H9 (cell line): ENCODE measurements at regions not wholly inside any gene's neighbourhood (a gene's known extent, or its start where the extent isn't known, plus 50 kb on each side); places are given as distances from the start of the nearest gene placed in this dataset.

Experiments used
- DNase-seq: peaks from one replicate; pipeline ENCODE4 v3.0.0-alpha.2; 2017
- H2AFZ ChIP-seq: one replicate; pipeline ENCODE4 v1.6.1; 2013; ENCODE audit warnings: mild to moderate bottlenecking, low read length, control low read depth, moderate library complexity
- H2AK5ac ChIP-seq: 2 replicates; pipeline ENCODE4 v1.6.1; 2013; ENCODE audit warnings: low read length, control low read depth, mixed read lengths; ENCODE audit not compliant: insufficient read length
- H2BK120ac ChIP-seq: one replicate; pipeline ENCODE4 v1.6.1; 2013; ENCODE audit warnings: low read depth, mild to moderate bottlenecking, low read length, control low read depth, inconsistent platforms; ENCODE audit not compliant: poor library complexity, severe bottlenecking
- H2BK12ac ChIP-seq: 2 replicates; pipeline ENCODE4 v1.6.1; 2013; ENCODE audit warnings: low read length, control low read depth, mixed read lengths, low read depth; ENCODE audit not compliant: insufficient read length
- H2BK15ac ChIP-seq: 2 replicates; pipeline ENCODE4 v1.6.1; 2013; ENCODE audit warnings: low read depth, low read length, control low read depth
- H2BK20ac ChIP-seq: one replicate; pipeline ENCODE4 v1.6.1; 2013; ENCODE audit warnings: low read depth, mild to moderate bottlenecking, low read length, control low read depth, inconsistent platforms; ENCODE audit not compliant: poor library complexity, severe bottlenecking
- H2BK5ac ChIP-seq: 2 replicates; pipeline ENCODE4 v1.6.1; 2013; ENCODE audit warnings: low read length, control low read depth, mixed read lengths; ENCODE audit not compliant: insufficient read length
- H3K14ac ChIP-seq: 2 replicates; pipeline ENCODE4 v1.6.1; 2013; ENCODE audit warnings: low read length, control low read depth; ENCODE audit not compliant: insufficient read depth
- H3K18ac ChIP-seq: 2 replicates; pipeline ENCODE4 v1.6.1; 2013; ENCODE audit warnings: low read depth, mild to moderate bottlenecking, mixed read lengths, low read length, control low read depth; ENCODE audit not compliant: insufficient read length
- H3K23ac ChIP-seq: 2 replicates; pipeline ENCODE4 v1.6.1; 2013; ENCODE audit warnings: low read length, control low read depth, mixed read lengths, low read depth; ENCODE audit not compliant: insufficient read length
- H3K23me2 ChIP-seq: 2 replicates; pipeline ENCODE4 v1.6.1; 2013; ENCODE audit warnings: low read depth, mild to moderate bottlenecking, mixed read lengths, low read length, control low read depth; ENCODE audit not compliant: insufficient read length, poor library complexity, severe bottlenecking
- H3K27ac ChIP-seq: 2 replicates; pipeline ENCODE4 v1.5.1; 2013; ENCODE audit warnings: low read length, control low read depth, mixed read lengths, low read depth; ENCODE audit not compliant: insufficient read length
- H3K27me3 ChIP-seq: 2 replicates; pipeline ENCODE4 v1.6.1; 2013; ENCODE audit warnings: low read length, control low read depth, inconsistent platforms; ENCODE audit not compliant: insufficient read depth
- H3K4ac ChIP-seq: 2 replicates; pipeline ENCODE4 v1.6.1; 2013; ENCODE audit warnings: low read depth, mild to moderate bottlenecking, control low read depth, inconsistent platforms, low read length, moderate library complexity
- H3K4me1 ChIP-seq: 2 replicates; pipeline ENCODE4 v1.6.1; 2013; ENCODE audit warnings: low read length, control low read depth, inconsistent platforms; ENCODE audit not compliant: insufficient read depth
- H3K4me2 ChIP-seq: 2 replicates; pipeline ENCODE4 v1.6.1; 2013; ENCODE audit warnings: low read length, control low read depth, mixed read lengths; ENCODE audit not compliant: insufficient read length, insufficient read depth
- H3K56ac ChIP-seq: 2 replicates; pipeline ENCODE4 v1.6.1; 2013; ENCODE audit warnings: low read depth, mild to moderate bottlenecking, mixed read lengths, low read length, control low read depth; ENCODE audit not compliant: insufficient read length
- H3K79me1 ChIP-seq: 2 replicates; pipeline ENCODE4 v1.6.1; 2013; ENCODE audit warnings: low read depth, mild to moderate bottlenecking, moderate library complexity, low read length, control low read depth, inconsistent platforms; ENCODE audit not compliant: insufficient read depth, poor library complexity, severe bottlenecking
- H3K79me2 ChIP-seq: 2 replicates; pipeline ENCODE4 v1.6.1; 2013; ENCODE audit warnings: low read length, control low read depth, inconsistent platforms; ENCODE audit not compliant: insufficient read depth
- H3K9ac ChIP-seq: 2 replicates; pipeline ENCODE4 v1.6.1; 2013; ENCODE audit warnings: low read length, control low read depth, mixed read lengths; ENCODE audit not compliant: insufficient read length; ENCODE audit errors: extremely low read depth
- H3K9me3 ChIP-seq: one replicate; pipeline ENCODE4 v1.6.1; 2013; ENCODE audit warnings: low read depth, low read length, inconsistent platforms; ENCODE audit not compliant: control insufficient read depth
- H3T11ph ChIP-seq: one replicate; pipeline ENCODE4 v1.6.1; 2013; ENCODE audit warnings: mild to moderate bottlenecking, low read length, control low read depth, inconsistent platforms
- H4K20me1 ChIP-seq: one replicate; pipeline ENCODE4 v1.6.1; 2013; ENCODE audit not compliant: control insufficient read depth, insufficient read length, insufficient read depth
- H4K5ac ChIP-seq: 2 replicates; pipeline ENCODE4 v1.6.1; 2013; ENCODE audit warnings: low read depth, mild to moderate bottlenecking, mixed read lengths, low read length, control low read depth; ENCODE audit not compliant: insufficient read length
- H4K8ac ChIP-seq: replicated peaks from 2 replicates; pipeline ENCODE4 v1.6.1; 2013; ENCODE audit warnings: low read length, control low read depth, mixed read lengths, low read depth; ENCODE audit not compliant: insufficient read length
- H4K91ac ChIP-seq: 2 replicates; pipeline ENCODE4 v1.6.1; 2013; ENCODE audit warnings: low read depth, mild to moderate bottlenecking, moderate library complexity, mixed read lengths, low read length, control low read depth; ENCODE audit not compliant: insufficient read length
- H3K27ac Mint-ChIP-seq, 3 experiments: 2 replicates in 2 of 3; 3 replicates in 1 of 3; pipeline ENCODE4 v1.8.0; 2020 to 2021; ENCODE audit warnings: mixed read lengths in 3 of 3, mild to moderate bottlenecking in 1 of 3, moderate library complexity in 1 of 3
- H3K27me3 Mint-ChIP-seq: 2 replicates; pipeline ENCODE4 v1.8.0; 2021; ENCODE audit warnings: low read depth, mild to moderate bottlenecking, moderate library complexity, mixed read lengths
- H3K36me3 Mint-ChIP-seq, 3 experiments: 2 replicates in 2 of 3; 3 replicates in 1 of 3; pipeline ENCODE4 v1.8.0; 2020 to 2021; ENCODE audit warnings: low read depth in 3 of 3, mixed read lengths in 3 of 3; ENCODE audit not compliant: insufficient read depth in 1 of 3
- H3K4me1 Mint-ChIP-seq, 2 experiments: 2 replicates each; pipeline ENCODE4 v1.8.0; 2020; ENCODE audit warnings: mixed read lengths in 2 of 2
- H3K4me3 Mint-ChIP-seq, 2 experiments: 2 replicates in 1 of 2; 3 replicates in 1 of 2; pipeline ENCODE4 v1.8.0; 2020 to 2021; ENCODE audit warnings: mild to moderate bottlenecking in 2 of 2, mixed read lengths in 2 of 2, moderate library complexity in 1 of 2
- H3K9me3 Mint-ChIP-seq, 2 experiments: 2 replicates in 1 of 2; 3 replicates in 1 of 2; pipeline ENCODE4 v1.8.0; 2020; ENCODE audit warnings: mild to moderate bottlenecking in 2 of 2, mixed read lengths in 2 of 2, moderate library complexity in 1 of 2
- WGBS: extraction: QIAGEN DNeasy Blood & Tissue Kit; methylation state at CpG from one replicate; pipeline ENCODE4 v1.1.7; 2013; ENCODE audit warnings: missing lambda C conversion rate, low lambda C conversion rate, mixed read lengths; ENCODE audit not compliant: insufficient read length; ENCODE audit errors: extremely low coverage; 5-methylcytosine and 5-hydroxymethylcytosine counted together
- TF ChIP-seq, protein P1 (sequence below): fragments of 200-600 bp; sonication (generic); conservative IDR thresholded peaks from 3 replicates; pipeline ENCODE4 v1.8.0; 2021; ENCODE audit warnings: antibody characterized with exemption, mild to moderate bottlenecking

DNA sequence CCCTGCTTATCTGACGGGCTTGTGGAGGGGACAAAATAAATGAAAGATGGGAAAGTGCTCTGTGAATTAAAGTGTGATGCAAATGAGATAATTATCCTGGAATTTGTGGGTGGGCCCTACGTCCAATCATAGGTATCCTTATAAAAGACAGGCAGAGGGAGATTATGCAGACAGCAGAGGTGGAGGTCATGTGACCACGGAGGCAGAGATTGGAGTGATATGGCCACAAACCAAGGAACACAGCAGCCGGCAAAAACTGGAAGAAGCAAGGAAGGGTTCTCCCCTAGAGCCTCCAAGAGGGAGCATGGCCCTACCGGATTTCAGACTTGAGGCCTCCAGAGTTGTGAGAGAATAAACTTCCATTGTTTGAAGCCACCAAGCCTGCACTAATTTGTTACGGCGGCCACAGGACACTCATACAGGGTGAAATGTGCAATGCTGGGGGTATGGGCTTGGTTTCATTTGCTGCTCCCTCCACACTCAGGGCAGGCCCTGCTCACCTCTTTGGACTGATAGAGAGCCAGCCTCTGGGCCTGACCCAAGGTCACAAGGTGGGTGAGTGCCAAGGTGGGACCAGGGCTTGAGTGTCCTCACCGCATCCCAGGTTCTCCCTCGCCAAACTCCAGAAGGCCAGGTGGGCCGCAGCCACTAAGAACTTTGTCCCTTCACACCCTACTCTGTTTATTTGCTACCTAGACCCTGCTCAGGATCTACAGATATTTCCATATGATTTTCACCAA is 149.6 kb upstream of the TNRC6C start:
- H3K27ac Mint-ChIP-seq = no peak overlapping the region
- peaks cover 48% of the 10 kb centered on the region for H3K27me3 Mint-ChIP-seq
- no peaks in the 10 kb centered on the region for H3K79me1 ChIP-seq
- no peak overlapping the region for H3K56ac ChIP-seq
- H4K5ac ChIP-seq = no peak overlapping the region
- no peak overlapping the region for H3T11ph ChIP-seq
- no peaks in the 10 kb centered on the region; the same call in 1 of the 2 replicates for H3K27me3 ChIP-seq
- H3K27ac ChIP-seq = no peak overlapping the region
- H3K4me1 Mint-ChIP-seq = peaks cover 13 to 25% of the 10 kb centered on the region in 2 experiments
- no peak overlapping the region for H2BK5ac ChIP-seq
- no peak overlapping the region for H3K4ac ChIP-seq
- no peak overlapping the region for H3K9ac ChIP-seq
- H2BK120ac ChIP-seq = no peak overlapping the region
- no peak overlapping the region for H4K8ac ChIP-seq
- no peak overlapping the region for H2BK15ac ChIP-seq
- TF ChIP-seq, protein P1, sequence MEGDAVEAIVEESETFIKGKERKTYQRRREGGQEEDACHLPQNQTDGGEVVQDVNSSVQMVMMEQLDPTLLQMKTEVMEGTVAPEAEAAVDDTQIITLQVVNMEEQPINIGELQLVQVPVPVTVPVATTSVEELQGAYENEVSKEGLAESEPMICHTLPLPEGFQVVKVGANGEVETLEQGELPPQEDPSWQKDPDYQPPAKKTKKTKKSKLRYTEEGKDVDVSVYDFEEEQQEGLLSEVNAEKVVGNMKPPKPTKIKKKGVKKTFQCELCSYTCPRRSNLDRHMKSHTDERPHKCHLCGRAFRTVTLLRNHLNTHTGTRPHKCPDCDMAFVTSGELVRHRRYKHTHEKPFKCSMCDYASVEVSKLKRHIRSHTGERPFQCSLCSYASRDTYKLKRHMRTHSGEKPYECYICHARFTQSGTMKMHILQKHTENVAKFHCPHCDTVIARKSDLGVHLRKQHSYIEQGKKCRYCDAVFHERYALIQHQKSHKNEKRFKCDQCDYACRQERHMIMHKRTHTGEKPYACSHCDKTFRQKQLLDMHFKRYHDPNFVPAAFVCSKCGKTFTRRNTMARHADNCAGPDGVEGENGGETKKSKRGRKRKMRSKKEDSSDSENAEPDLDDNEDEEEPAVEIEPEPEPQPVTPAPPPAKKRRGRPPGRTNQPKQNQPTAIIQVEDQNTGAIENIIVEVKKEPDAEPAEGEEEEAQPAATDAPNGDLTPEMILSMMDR = no peak
- no peak overlapping the region for H2BK20ac ChIP-seq
- no peaks in the 10 kb centered on the region for H3K23me2 ChIP-seq
- no peaks in the 10 kb centered on the region; a peak in 2 of 5 replicates for H3K9me3 Mint-ChIP-seq
- peaks cover 6% of the 10 kb centered on the region; the same call in 1 of the 2 replicates for H3K4me1 ChIP-seq
- H4K91ac ChIP-seq = no peak overlapping the region
- H2BK12ac ChIP-seq = no peak overlapping the region
- no peak for DNase-seq
- no peaks in the 10 kb centered on the region for H3K9me3 ChIP-seq
- H4K20me1 ChIP-seq = no peaks in the 10 kb centered on the region
- no peak overlapping the region for H3K4me2 ChIP-seq
- no peak overlapping the region for H3K4me3 Mint-ChIP-seq
- no peaks in the 10 kb centered on the region for H3K79me2 ChIP-seq
- H3K14ac ChIP-seq = no peak overlapping the region
- no peak overlapping the region for H3K18ac ChIP-seq
- no peak overlapping the region for H2AFZ ChIP-seq
- WGBS = no CpG with 5 or more reads among the region's 10 CpGs
- peaks cover 0 to 2% (median 0%) of the 10 kb centered on the region in 3 experiments; a peak in 1 of 7 replicates for H3K36me3 Mint-ChIP-seq
- H2AK5ac ChIP-seq = no peak overlapping the region
- H3K23ac ChIP-seq = no peak overlapping the region
